Ovary (tissue), 7 donors: ENCODE measurements at regions not wholly inside any gene's neighbourhood (a gene's known extent, or its start where the extent isn't known, plus 50 kb on each side); places are given as distances from the start of the nearest gene placed in this dataset.

ENCODE experiments used
- DNase-seq, 5 donors: peaks; one replicate each; pipeline ENCODE4 v3.0.0-alpha.2; 2019 to 2020
- H3K27ac ChIP-seq, 2 donors: fragments of 200-600 bp; one replicate each; pipeline versions ENCODE4 v1.5.1 to v1.8.0; 2019 to 2022
- H3K27me3 ChIP-seq: fragments of 200-600 bp; one replicate; pipeline ENCODE4 v1.8.0; 2022
- H3K36me3 ChIP-seq: fragments of 200-600 bp; sonication (generic); one replicate; pipeline ENCODE4 v1.5.1; 2019
- H3K4me1 ChIP-seq: one replicate; pipeline ENCODE4 v1.8.1; 2013; ENCODE audit warnings: mild to moderate bottlenecking, moderate library complexity; ENCODE audit not compliant: insufficient read depth
- H3K4me3 ChIP-seq: fragments of 200-600 bp; sonication (generic); one replicate; pipeline ENCODE4 v1.5.1; 2017
- H3K9me3 ChIP-seq, 2 donors: fragments of 200-600 bp in 1 of 2; sonication (generic) in 1 of 2; one replicate each; pipeline versions ENCODE4 v1.5.1 to v1.8.1; 2013 to 2019; ENCODE audit warnings: mild to moderate bottlenecking in 1 of 2, moderate library complexity in 1 of 2
- CTCF ChIP-seq, 3 donors: fragments of 450-650 bp in 2 of 3; fragments of 200-600 bp in 1 of 3; IDR thresholded peaks; one replicate each; pipeline versions ENCODE4 v1.5.1 to v1.8.0; 2016 to 2022; ENCODE audit warnings: antibody characterized with exemption in 3 of 3, mild to moderate bottlenecking in 1 of 3
- EP300 ChIP-seq: sonication (generic); formaldehyde crosslinking; IDR thresholded peaks from one replicate; pipeline ENCODE4 v1.6.1; 2017; ENCODE audit warnings: antibody characterized with exemption
- POLR2A ChIP-seq: fragments of 450-650 bp; IDR thresholded peaks from one replicate; pipeline ENCODE4 v1.6.1; 2017; ENCODE audit warnings: antibody characterized with exemption, mild to moderate bottlenecking, moderate library complexity
- WGBS, 3 donors: extraction: QIAGEN DNeasy Blood & Tissue Kit in 1 of 3; methylation state at CpG; one replicate each; pipeline versions ENCODE4 v1.1.5 to v1.1.7; 2013 to 2017; 5-methylcytosine and 5-hydroxymethylcytosine counted together
- intact Hi-C, 4 donors: fragments of 100-400 bp; cut with DNase I; formaldehyde crosslinking; loops; one replicate each; pipeline versions ENCODE4 v1.11.0 to v1.15.1; 2022 to 2023
- donor health status: DM: no; HTN: no; CAD: no; lungs with moderate emphysema.
- donor health status: DM: no; HTN: no; CAD: no.
- donor health status: Bipolar disorder and iron deficiency.
- donor health status: DM: no; HTN: no; CAD: no.
- donor health status: DM: yes; HTN: yes; CAD: no.

DNA sequence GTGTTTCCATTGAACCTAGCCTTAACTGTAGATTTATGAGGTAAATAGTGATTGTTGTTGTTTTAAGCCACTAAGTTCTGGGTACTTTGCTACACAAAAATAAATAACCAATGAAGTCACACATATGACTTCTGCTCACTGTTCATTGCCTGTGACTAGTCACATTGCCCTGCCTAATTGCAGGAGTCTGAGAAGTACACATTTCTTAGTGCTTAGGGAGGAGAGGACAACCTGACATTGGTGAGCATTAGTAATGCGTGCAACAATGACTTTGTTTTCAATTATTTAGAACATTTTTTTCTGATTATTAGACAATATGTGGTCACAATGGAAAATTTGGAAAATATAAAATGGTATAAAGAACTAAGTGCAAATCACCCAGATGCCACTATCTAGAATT is 133.2 kb upstream of the DAZL start:
- TF ChIP-seq EP300 (no peak), CTCF (IDR thresholded peaks at IDR 0.05) (no peak), POLR2A (no peak)

GRCh38 chr3:16739541-16740105 is 134.4 kb upstream of the DAZL start:
- Histone ChIP-seq H3K4me1 (no peaks in the 10 kb centered on the region), H3K36me3 (no peaks in the 10 kb centered on the region), H3K9me3 (no peaks in the 10 kb centered on the region), H3K27me3 (no peaks in the 10 kb centered on the region), H3K27ac (no peak overlapping the region), H3K4me3 (no peak overlapping the region)
- 71 to 88% (median 84%) methylated on average over 5 of the region's 5 CpGs for WGBS, 3 donors
- DNase-seq = no peak
- TF ChIP-seq CTCF (IDR thresholded peaks at IDR 0.05) = no peak
- TF ChIP-seq POLR2A = no peak
- no peak for TF ChIP-seq EP300
- intact Hi-C loops = no loop called here

More for the DNA sequence above, 133.2 kb upstream of the DAZL start:
- Histone ChIP-seq H3K4me1 (no peaks in the 10 kb centered on the region), H3K9me3 (no peaks in the 10 kb centered on the region), H3K4me3 (no peak overlapping the region), H3K27ac (no peak overlapping the region), H3K36me3 (no peaks in the 10 kb centered on the region), H3K27me3 (no peaks in the 10 kb centered on the region)
- no peak for DNase-seq
- intact Hi-C loops = no loop called here
- 73 to 79% (median 75%) methylated on average over 1 of the region's 1 CpG for WGBS, 3 donors

DNA sequence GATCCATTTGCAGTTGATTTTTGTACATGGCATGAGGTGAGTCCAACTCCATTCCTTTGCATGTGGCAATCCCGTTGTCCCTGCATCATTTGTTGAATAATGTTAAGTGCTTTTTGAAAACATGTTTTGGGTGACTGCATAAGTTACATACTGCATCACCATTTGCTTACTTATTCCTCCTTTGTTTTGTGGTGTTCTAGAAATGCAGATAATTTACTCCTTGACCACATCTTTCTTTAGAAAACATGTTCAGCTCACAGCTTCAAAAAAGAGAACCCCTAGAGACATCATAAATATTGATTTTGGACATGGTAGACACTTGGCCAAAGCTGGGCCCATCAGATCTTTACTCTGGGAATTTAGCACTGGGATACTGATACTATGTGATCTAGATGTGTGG is 135.3 kb upstream of the DAZL start:
- Histone ChIP-seq H3K4me1 (no peaks in the 10 kb centered on the region), H3K27ac (no peak overlapping the region), H3K27me3 (no peaks in the 10 kb centered on the region), H3K9me3 (no peaks in the 10 kb centered on the region), H3K36me3 (no peaks in the 10 kb centered on the region), H3K4me3 (no peak overlapping the region)
- WGBS, 3 donors = 95 to 100% (median 97%) methylated on average over 1 of the region's 1 CpG
- intact Hi-C loops = no loop called here
- no peak for DNase-seq
- TF ChIP-seq CTCF (IDR thresholded peaks at IDR 0.05) (no peak), POLR2A (no peak), EP300 (no peak)

DNA sequence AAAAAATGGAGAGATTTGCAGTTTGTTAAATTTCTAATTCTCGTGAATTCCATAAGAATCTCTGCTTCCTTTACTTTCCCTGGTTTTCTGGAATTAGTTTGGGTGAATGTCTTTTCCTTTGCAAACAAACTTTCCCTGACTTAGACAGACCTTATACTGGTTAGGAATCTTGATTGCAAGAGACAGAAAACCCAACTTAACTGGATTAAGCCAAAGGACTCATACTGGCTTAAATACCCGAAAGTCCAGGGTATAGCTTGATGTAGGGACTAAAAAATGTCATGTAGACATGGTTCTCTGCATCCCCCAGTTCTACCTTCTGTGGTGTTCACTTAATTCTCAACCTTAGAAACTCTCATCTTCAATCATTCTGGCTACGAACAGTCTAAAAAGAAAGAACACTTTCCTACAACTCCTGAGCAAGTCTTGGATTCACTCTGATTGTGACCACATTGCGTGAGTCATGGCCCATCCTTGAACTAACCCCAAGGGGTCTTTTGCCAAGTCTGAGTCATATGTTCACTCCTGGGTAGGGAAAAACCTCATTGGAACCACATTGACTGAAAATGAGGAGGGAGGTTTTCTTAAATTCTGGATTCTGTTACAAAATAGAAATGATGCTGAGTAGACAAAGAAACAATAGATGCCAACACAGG is 136.0 kb upstream of the DAZL start:
- no peak for TF ChIP-seq EP300
- TF ChIP-seq POLR2A = no peak
- no peak for TF ChIP-seq CTCF (IDR thresholded peaks at IDR 0.05)
- no peaks in the 10 kb centered on the region for H3K36me3 ChIP-seq
- 70 to 81% (median 77%) methylated on average over 4 of the region's 4 CpGs for WGBS, 3 donors
- DNase-seq = peak in 3 of 5 donors; percentile 12 to 61 (median 24)
- H3K4me1 ChIP-seq = no peaks in the 10 kb centered on the region
- H3K27me3 ChIP-seq = no peaks in the 10 kb centered on the region
- intact Hi-C loops = no loop called here
- no peak overlapping the region for H3K4me3 ChIP-seq
- H3K27ac ChIP-seq = no peak overlapping the region
- no peaks in the 10 kb centered on the region for H3K9me3 ChIP-seq
